ENCODE measurements at regions not wholly inside any gene's neighbourhood (a gene's known extent, or its start where the extent isn't known, plus 50 kb on each side); places are given as distances from the start of the nearest gene placed in this dataset.

DNA sequence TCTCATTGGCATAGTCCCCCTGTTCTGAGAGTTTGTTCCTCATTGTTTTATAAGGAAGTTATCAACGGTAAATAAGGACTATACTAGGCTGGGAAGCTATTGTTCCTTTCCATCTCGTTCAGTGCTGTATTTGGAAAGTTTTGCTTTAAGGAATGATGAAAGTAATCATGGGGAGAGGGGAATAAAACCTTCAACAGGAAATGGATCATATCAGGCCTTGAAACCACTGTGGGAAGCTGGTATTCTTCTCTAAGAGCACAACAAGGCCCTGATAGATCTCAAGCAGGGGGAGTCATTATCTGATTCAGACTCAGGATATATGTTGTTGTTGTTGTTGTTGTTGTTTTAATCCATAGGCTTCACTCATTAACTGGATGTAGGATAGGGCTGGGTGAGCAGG, 474.5 kb downstream of the ENC1 start:
- intact Hi-C loops (cut with micrococcal nuclease): no loop called here

DNA sequence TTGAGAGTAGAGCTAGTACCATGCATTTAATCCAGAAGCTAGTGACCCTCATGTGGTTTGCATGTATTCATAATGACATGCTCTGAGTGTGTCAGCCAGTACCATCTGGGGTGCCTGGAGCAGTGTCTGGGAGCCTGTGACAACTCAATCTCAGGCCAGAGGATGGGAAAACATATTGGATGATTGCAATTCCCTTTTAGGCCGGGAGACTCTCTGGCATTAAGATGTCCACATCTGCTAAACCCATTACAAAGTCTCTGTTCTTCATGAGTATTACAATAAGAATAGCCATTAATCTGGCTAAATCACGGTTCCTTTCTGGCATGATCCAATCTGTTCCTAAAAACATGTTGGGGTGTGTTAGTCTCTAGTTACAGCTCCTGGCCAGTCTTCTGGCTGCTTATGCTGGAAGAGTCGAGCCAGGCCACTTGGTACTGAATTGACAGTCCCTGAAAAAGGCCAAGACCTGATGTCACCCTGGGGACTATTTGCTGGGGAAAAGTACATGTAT, 475.7 kb downstream of the ENC1 start:
- intact Hi-C loops (cut with micrococcal nuclease): no loop called here

GRCh38 chr5:74162524-74162923, 478.0 kb downstream of the ENC1 start:
- intact Hi-C loops (cut with micrococcal nuclease): no loop called here

GRCh38 chr5:74161170-74161569, 479.4 kb downstream of the ENC1 start:
- intact Hi-C loops (cut with micrococcal nuclease): no loop called here

- intact Hi-C loops (cut with micrococcal nuclease): no loop called here
Observed at GRCh38 chr5:74156728-74157383, 483.7 kb downstream of the ENC1 start.

GRCh38 chr5:74155501-74155900, 485.0 kb downstream of the ENC1 start:
- intact Hi-C loops (cut with micrococcal nuclease): no loop called here

DNA sequence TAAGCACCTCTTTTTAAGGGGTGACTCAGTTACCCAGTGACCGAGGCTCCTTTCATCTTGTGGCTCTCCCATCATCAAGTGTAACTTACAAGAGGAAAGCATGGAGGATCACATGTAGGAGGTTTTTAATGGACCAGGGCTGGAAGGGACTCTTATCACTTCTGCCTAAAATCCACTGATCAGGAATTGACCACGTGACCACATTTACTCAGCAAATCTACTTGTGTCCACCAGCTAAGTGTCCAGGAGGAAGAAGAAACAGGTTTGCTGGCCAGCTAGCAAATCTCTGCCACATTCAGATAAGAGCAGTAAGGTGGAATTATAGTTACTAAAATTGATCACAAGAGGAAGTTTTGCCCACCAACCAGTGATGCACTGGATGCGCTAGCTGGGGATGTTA, 486.0 kb downstream of the ENC1 start:
- intact Hi-C loops (cut with micrococcal nuclease): no loop called here

- intact Hi-C loops (cut with micrococcal nuclease): no loop called here
Observed at GRCh38 chr5:74153255-74153790, 487.2 kb downstream of the ENC1 start.

- intact Hi-C loops (cut with micrococcal nuclease): no loop called here
Observed at GRCh38 chr5:74152625-74153254, 487.8 kb downstream of the ENC1 start.

- intact Hi-C loops (cut with micrococcal nuclease): no loop called here
Observed at GRCh38 chr5:74152136-74152535, 488.4 kb downstream of the ENC1 start.

- intact Hi-C loops (cut with micrococcal nuclease): no loop called here
Observed at GRCh38 chr5:74149395-74149794, 491.1 kb downstream of the ENC1 start.

DNA sequence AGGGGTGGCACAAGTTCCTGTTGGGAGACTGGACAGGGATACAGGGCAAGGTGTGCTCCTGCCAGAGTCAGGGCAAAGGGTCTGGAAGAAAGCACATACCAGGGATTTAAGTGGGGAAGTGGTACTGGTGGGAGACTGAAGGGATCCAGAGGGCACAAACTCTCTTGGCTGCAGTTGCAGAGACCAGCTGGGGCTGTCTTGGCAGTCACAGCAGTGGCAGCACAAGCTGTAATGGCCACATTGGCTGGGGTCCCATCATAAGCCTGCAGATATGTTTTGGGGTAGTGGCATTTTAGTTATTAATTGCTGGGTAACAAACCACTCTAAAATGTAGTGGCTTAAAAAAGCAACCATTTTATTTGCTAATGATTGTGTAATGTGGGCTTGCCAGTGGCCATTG, 492.2 kb downstream of the ENC1 start:
- intact Hi-C loops (cut with micrococcal nuclease): no loop called here

GRCh38 chr5:74146796-74147195, 493.7 kb downstream of the ENC1 start:
- intact Hi-C loops (cut with micrococcal nuclease): no loop called here

GRCh38 chr5:74145951-74146350, 494.6 kb downstream of the ENC1 start:
- intact Hi-C loops (cut with micrococcal nuclease): no loop called here

DNA sequence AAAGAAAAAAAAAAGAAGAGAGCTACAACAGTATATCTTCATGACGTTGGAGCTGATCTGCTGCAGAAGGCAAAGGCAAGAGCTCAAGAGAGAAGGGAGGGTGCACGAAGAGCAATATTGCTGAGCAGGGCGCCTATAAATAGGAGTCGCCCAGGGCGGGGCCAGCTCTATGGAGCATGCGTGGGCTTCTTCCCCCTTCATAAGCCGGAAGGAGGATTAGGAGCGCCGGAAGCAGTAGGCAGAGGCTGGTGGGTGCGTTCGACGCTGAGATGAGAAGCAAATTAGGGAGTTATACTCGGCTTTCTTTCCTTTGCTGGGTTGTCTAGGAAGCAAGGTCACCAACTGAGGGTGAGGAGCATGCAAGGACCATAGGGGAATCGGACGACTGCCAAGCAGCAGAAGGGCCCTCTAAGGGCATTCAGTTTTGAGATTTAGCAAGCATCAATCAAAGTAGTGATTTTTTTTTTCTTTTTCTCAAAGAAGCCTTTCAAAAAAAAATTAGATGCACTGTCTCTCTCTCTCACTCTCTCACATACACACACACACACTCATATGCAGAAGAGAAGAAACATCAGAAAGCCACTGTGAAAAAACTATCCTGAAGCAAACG, 496.7 kb downstream of the ENC1 start:
- intact Hi-C loops (cut with micrococcal nuclease): no loop called here

- intact Hi-C loops (cut with micrococcal nuclease): no loop called here
Observed at GRCh38 chr5:74143151-74143550, 497.4 kb downstream of the ENC1 start.

- intact Hi-C loops (cut with micrococcal nuclease): no loop called here
Observed at GRCh38 chr5:74141053-74141452, 499.5 kb downstream of the ENC1 start.

- intact Hi-C loops (cut with micrococcal nuclease): no loop called here
Observed at GRCh38 chr5:74140409-74140808, 500.1 kb downstream of the ENC1 start.

DNA sequence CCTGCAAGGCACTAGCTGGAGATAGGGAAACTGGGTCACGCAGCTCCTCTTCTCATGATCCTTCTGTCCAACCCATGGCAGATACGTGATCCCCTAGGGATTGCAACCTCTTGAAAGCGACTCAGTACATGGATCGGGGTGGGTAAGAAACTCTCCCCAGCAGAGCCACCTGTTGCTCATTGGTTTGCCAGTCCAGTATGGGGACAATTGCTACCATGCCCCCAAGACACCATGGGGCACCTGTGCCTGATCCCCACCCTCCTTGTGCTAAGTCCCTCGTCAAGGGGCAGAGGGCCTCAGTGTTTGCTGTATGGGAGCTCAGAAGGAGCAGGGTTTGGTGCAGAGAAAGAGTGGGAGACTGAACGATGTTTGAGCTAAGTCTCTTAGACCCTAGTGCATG, 500.9 kb downstream of the ENC1 start:
- intact Hi-C loops (cut with micrococcal nuclease): no loop called here

DNA sequence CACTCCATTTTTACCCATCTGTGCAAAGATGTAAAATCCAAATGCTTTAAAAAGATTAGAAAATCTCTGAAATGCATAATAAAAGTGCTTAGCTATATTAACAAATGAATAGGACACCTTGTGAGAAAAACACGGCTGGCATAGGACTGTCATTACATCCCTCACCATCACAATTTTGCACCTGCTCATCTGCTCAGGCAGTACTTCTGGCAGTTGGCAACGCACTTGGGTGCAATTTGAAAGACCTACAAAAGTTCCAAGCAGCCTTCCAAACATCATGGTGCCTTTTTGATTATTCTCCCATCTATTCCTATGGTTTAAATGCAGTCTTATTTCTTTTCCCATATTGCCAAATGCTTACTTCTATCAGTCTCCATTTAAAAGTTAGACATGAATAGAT, 501.8 kb downstream of the ENC1 start:
- intact Hi-C loops (cut with micrococcal nuclease): no loop called here

DNA sequence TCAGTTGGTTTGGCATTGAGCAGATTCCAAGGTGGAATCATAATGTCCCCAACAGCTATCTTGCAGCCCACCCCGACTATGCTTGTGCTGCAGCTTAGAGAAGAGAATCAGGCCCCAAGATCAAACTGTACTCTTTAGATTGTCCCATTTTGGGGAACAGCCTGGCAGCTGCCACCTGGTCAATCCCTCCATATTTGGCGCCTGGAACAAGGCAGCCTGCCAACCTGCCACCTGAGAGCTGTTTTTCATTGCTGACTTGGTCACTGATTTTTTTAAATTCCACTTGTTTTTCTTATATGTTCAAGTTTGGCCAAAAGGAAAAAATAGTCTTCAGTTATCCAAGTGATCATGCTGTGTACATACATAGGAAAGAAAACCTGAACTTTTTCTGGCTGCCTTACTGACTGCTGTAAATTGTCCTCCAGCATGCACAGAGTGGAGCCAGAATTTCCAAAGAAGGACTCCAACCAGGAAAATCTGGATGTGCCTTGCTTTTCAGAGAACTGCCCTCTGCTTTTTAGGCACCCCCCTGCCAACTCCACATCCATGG, 504.2 kb downstream of the ENC1 start:
- intact Hi-C loops (cut with micrococcal nuclease): no loop called here

DNA sequence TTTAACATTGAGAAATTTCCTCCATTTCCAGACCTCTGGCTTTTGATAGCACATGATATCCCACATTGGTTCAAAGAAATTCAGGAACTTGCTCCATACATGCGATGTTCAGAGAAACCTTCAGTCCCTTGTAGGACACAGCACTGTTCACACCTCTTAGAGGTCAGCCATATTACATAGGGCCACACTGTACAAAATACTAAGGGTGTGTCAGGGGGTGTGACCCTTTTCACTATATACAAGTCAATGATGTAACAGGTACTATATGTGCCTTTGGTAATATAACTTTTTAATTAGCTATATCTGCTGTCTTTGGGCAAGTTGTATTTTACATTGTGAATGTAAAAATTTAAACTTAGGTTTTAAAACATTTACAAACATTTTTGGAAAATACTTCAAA, 505.5 kb downstream of the ENC1 start:
- intact Hi-C loops (cut with micrococcal nuclease): no loop called here
